ENCODE measurements at regions not wholly inside any gene's neighbourhood (a gene's known extent, or its start where the extent isn't known, plus 50 kb on each side); places are given as distances from the start of the nearest gene placed in this dataset.

- ChIA-PET CTCF (no interaction called here), POLR2A (no interaction called here)
- no peaks in the 10 kb centered on the region for H3K4me1 Mint-ChIP-seq (ENCODE audit: low read depth)
- DNase-seq (no peak), ATAC-seq (no peak)
- no peaks in the 10 kb centered on the region for H3K9me3 Mint-ChIP-seq (ENCODE audit: insufficient read depth)
- no peak overlapping the region for H3K4me3 Mint-ChIP-seq
- no peak overlapping the region for H3K27ac Mint-ChIP-seq
- H3K36me3 Mint-ChIP-seq (ENCODE audit: low read depth) = no peaks in the 10 kb centered on the region
- no peaks in the 10 kb centered on the region for H3K27me3 Mint-ChIP-seq (ENCODE audit: low read depth)
Measured at GRCh38 chr3:168653255-168653654, 557.5 kb upstream of the GOLIM4 start.

GRCh38 chr3:168648321-168648720 is 552.6 kb upstream of the GOLIM4 start:
- H3K4me3 Mint-ChIP-seq = no peak overlapping the region

DNA sequence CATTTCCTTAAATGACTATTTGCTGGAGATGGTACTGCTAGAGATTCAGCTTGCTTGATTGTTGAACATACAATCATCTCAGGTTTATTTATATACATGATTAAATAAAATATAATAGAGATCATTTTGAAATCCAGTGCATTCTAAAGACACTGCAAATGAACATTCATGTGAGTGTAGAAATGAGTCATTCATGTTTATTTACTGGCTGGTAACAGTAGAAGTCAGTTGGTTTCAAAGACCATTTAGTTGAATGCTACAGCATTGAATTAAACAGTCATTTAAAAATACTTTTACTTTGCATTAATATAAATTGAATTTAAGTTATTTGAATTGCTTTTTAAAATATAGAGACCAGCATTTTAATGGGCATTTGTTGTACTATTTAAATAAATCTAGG is 551.9 kb upstream of the GOLIM4 start:
- no peak overlapping the region for H3K27ac Mint-ChIP-seq
- no peak for ATAC-seq
- H3K36me3 Mint-ChIP-seq (ENCODE audit: low read depth) = no peaks in the 10 kb centered on the region
- CTCF ChIA-PET = no interaction called here
- H3K9me3 Mint-ChIP-seq (ENCODE audit: insufficient read depth) = no peaks in the 10 kb centered on the region
- DNase-seq = no peak
- no peaks in the 10 kb centered on the region for H3K4me1 Mint-ChIP-seq (ENCODE audit: low read depth)
- POLR2A ChIA-PET = no interaction called here
- no peak overlapping the region for H3K4me3 Mint-ChIP-seq
- H3K27me3 Mint-ChIP-seq (ENCODE audit: low read depth) = no peaks in the 10 kb centered on the region

More at GRCh38 chr3:168648321-168648720, 552.6 kb upstream of the GOLIM4 start:
- DNase-seq (no peak), ATAC-seq (no peak)
- CTCF ChIA-PET = no interaction called here
- no peaks in the 10 kb centered on the region for H3K27me3 Mint-ChIP-seq (ENCODE audit: low read depth)
- POLR2A ChIA-PET = no interaction called here
- H3K4me1 Mint-ChIP-seq (ENCODE audit: low read depth) = no peaks in the 10 kb centered on the region
- H3K9me3 Mint-ChIP-seq (ENCODE audit: insufficient read depth) = no peaks in the 10 kb centered on the region
- H3K27ac Mint-ChIP-seq = no peak overlapping the region
- H3K36me3 Mint-ChIP-seq (ENCODE audit: low read depth) = no peaks in the 10 kb centered on the region

- H3K4me1 Mint-ChIP-seq (ENCODE audit: low read depth) = no peaks in the 10 kb centered on the region
- H3K27me3 Mint-ChIP-seq (ENCODE audit: low read depth) = no peaks in the 10 kb centered on the region
- no peaks in the 10 kb centered on the region for H3K36me3 Mint-ChIP-seq (ENCODE audit: low read depth)
- ATAC-seq (no peak), DNase-seq (no peak)
- ChIA-PET CTCF (no interaction called here), POLR2A (no interaction called here)
- no peak overlapping the region for H3K4me3 Mint-ChIP-seq
- no peaks in the 10 kb centered on the region for H3K9me3 Mint-ChIP-seq (ENCODE audit: insufficient read depth)
- no peak overlapping the region for H3K27ac Mint-ChIP-seq
Measured at GRCh38 chr3:168645180-168645579, 549.5 kb upstream of the GOLIM4 start.

DNA sequence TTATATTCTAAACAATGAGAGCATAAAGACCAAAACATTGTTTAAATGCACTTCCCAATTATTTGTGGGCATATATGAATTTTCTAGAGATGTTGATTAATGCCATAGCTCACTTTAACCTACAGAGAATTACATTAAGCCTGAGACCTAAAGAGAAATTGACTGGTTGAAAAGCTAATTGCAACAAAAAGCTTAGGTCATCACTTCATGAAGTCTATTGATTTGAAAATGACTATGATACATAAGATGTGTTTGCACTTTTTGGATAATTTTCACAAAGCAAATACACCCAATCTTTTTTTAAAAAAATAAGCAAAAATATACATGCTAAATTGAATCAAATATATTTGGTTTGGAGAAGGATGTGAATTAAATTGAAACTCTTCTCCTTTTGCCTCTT is 532.8 kb upstream of the GOLIM4 start:
- no peaks in the 10 kb centered on the region for H3K27me3 Mint-ChIP-seq (ENCODE audit: low read depth)
- ATAC-seq = no peak
- H3K27ac Mint-ChIP-seq = no peak overlapping the region
- POLR2A ChIA-PET = no interaction called here
- no peaks in the 10 kb centered on the region for H3K4me1 Mint-ChIP-seq (ENCODE audit: low read depth)
- H3K36me3 Mint-ChIP-seq (ENCODE audit: low read depth) = no peaks in the 10 kb centered on the region
- CTCF ChIA-PET = no interaction called here
- H3K9me3 Mint-ChIP-seq (ENCODE audit: insufficient read depth) = no peaks in the 10 kb centered on the region
- no peak overlapping the region for H3K4me3 Mint-ChIP-seq
- DNase-seq = no peak

GRCh38 chr3:168625477-168625876 is 529.8 kb upstream of the GOLIM4 start:
- H3K36me3 Mint-ChIP-seq (ENCODE audit: low read depth) = no peaks in the 10 kb centered on the region
- ChIA-PET CTCF (no interaction called here), POLR2A (no interaction called here)
- ATAC-seq = no peak
- H3K4me1 Mint-ChIP-seq (ENCODE audit: low read depth) = no peaks in the 10 kb centered on the region
- no peak overlapping the region for H3K27ac Mint-ChIP-seq
- H3K9me3 Mint-ChIP-seq (ENCODE audit: insufficient read depth) = no peaks in the 10 kb centered on the region
- no peaks in the 10 kb centered on the region for H3K27me3 Mint-ChIP-seq (ENCODE audit: low read depth)
- no peak overlapping the region for H3K4me3 Mint-ChIP-seq
- DNase-seq = no peak

DNA sequence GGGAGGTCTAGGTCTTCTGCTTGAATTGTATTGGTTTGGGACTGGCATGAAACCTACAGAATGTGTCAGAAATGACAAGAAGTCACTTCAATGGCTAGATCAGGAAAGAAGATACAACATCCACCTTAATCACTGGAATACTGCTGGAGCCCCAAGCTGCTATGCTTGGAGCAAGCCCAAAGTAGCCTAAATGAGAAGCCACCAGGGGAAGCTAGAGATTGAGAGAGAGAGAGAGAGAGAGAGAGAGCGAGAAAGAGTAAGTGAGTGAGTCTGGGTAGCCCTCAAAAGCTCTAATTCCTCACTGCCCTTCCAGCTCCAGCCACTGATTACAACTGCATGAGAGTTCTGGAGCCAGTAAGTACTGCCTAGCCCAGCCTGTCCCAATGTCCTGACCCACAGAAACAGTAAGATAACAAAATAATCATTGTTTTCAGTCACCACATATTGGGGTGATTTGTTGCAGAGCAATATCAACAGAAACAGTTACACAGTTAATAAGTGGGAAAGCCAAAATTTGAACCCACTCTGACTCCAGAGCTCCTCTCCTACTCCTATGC is 529.2 kb upstream of the GOLIM4 start:
- no peaks in the 10 kb centered on the region for H3K36me3 Mint-ChIP-seq (ENCODE audit: low read depth)
- no peak for ATAC-seq
- no peak overlapping the region for H3K4me3 Mint-ChIP-seq
- H3K9me3 Mint-ChIP-seq (ENCODE audit: insufficient read depth) = no peaks in the 10 kb centered on the region
- ChIA-PET POLR2A (no interaction called here), CTCF (no interaction called here)
- H3K4me1 Mint-ChIP-seq (ENCODE audit: low read depth) = no peaks in the 10 kb centered on the region
- H3K27me3 Mint-ChIP-seq (ENCODE audit: low read depth) = no peaks in the 10 kb centered on the region
- DNase-seq = no peak
- H3K27ac Mint-ChIP-seq = no peak overlapping the region

DNA sequence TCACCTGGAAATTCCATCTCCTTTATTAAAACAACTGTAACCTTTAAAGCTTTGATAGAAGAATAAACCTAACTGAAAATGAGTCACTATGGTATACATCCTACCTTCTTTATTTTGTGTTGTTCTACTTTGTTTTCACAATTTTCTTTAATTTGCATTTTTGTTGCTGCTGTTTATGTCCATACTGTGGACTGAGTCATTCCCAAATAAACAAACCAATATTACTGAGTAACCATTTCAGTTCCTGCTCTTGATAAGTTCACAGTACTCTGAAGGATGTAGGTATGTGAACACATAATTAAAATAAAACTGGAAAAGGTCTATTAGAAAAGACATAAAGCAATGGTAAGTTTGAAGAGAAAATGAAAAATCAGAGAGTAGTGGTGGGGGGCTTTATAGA is 528.5 kb upstream of the GOLIM4 start:
- POLR2A ChIA-PET = no interaction called here

GRCh38 chr3:168622795-168623194 is 527.1 kb upstream of the GOLIM4 start:
- DNase-seq = no peak
- no peaks in the 10 kb centered on the region for H3K36me3 Mint-ChIP-seq (ENCODE audit: low read depth)
- no peak for ATAC-seq
- POLR2A ChIA-PET = no interaction called here
- no peaks in the 10 kb centered on the region for H3K4me1 Mint-ChIP-seq (ENCODE audit: low read depth)
- CTCF ChIA-PET = interaction anchor here (0.6 kb wide), 1 partner anchor 101 kb away, joined by 3 read pairs; no protein-coding TSS in a partner anchor
- H3K27ac Mint-ChIP-seq = no peak overlapping the region
- H3K27me3 Mint-ChIP-seq (ENCODE audit: low read depth) = no peaks in the 10 kb centered on the region
- H3K9me3 Mint-ChIP-seq (ENCODE audit: insufficient read depth) = no peaks in the 10 kb centered on the region
- no peak overlapping the region for H3K4me3 Mint-ChIP-seq

More for the DNA sequence above, 528.5 kb upstream of the GOLIM4 start:
- Mint-ChIP-seq H3K4me1 (ENCODE audit: low read depth) (no peaks in the 10 kb centered on the region), H3K9me3 (ENCODE audit: insufficient read depth) (no peaks in the 10 kb centered on the region), H3K4me3 (no peak overlapping the region), H3K27me3 (ENCODE audit: low read depth) (no peaks in the 10 kb centered on the region), H3K27ac (no peak overlapping the region), H3K36me3 (ENCODE audit: low read depth) (no peaks in the 10 kb centered on the region)
- CTCF ChIA-PET = no interaction called here
- no peak for ATAC-seq
- DNase-seq = no peak

GRCh38 chr3:168620854-168621253 is 525.1 kb upstream of the GOLIM4 start:
- no peak overlapping the region for H3K4me3 Mint-ChIP-seq
- no peaks in the 10 kb centered on the region for H3K27me3 Mint-ChIP-seq (ENCODE audit: low read depth)
- H3K27ac Mint-ChIP-seq = no peak overlapping the region
- no peaks in the 10 kb centered on the region for H3K36me3 Mint-ChIP-seq (ENCODE audit: low read depth)
- no peaks in the 10 kb centered on the region for H3K4me1 Mint-ChIP-seq (ENCODE audit: low read depth)
- no peaks in the 10 kb centered on the region for H3K9me3 Mint-ChIP-seq (ENCODE audit: insufficient read depth)
- no peak for ATAC-seq
- DNase-seq = no peak
- POLR2A ChIA-PET = no interaction called here
- CTCF ChIA-PET = no interaction called here

DNA sequence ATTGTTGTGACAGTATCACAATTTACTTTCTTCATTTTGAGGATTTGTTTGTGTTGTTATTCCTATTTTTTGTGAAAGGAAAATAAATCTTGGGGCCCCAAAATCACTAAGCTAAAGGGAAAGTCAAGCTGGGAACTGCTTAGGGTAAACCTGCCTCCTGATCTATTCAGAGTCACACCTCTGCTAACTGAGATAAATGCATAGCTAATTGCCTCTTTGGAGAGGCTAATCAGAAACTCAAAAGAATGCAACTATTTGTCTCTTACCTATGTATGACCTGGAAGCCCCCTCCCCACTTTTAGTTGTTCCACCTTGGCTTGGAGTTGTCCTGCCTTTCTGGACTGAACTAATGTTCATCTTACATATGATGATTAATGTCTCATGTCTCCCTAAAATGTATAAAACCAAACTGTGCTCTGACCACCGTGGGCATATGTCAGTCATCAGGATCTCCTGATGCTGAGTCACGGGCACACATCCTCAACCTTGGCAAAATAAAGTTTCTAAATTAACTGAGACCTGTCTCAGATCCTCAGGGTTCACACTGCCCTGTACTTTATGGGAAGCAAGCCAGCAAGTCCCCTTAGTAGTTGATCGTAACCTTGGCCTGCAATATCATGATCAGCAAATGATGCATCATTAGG is 523.2 kb upstream of the GOLIM4 start:
- Mint-ChIP-seq H3K36me3 (ENCODE audit: low read depth) (no peaks in the 10 kb centered on the region), H3K9me3 (ENCODE audit: insufficient read depth) (no peaks in the 10 kb centered on the region), H3K4me1 (ENCODE audit: low read depth) (no peaks in the 10 kb centered on the region), H3K4me3 (no peak overlapping the region), H3K27me3 (ENCODE audit: low read depth) (no peaks in the 10 kb centered on the region), H3K27ac (no peak overlapping the region)
- ChIA-PET POLR2A (no interaction called here), CTCF (no interaction called here)
- no peak for ATAC-seq
- no peak for DNase-seq

- DNase-seq (no peak), ATAC-seq (no peak)
- no peak overlapping the region for H3K27ac Mint-ChIP-seq
- no peak overlapping the region for H3K4me3 Mint-ChIP-seq
- POLR2A ChIA-PET = no interaction called here
- no peaks in the 10 kb centered on the region for H3K4me1 Mint-ChIP-seq (ENCODE audit: low read depth)
- no peaks in the 10 kb centered on the region for H3K36me3 Mint-ChIP-seq (ENCODE audit: low read depth)
- H3K9me3 Mint-ChIP-seq (ENCODE audit: insufficient read depth) = no peaks in the 10 kb centered on the region
- CTCF ChIA-PET = no interaction called here
- H3K27me3 Mint-ChIP-seq (ENCODE audit: low read depth) = no peaks in the 10 kb centered on the region
Measured at GRCh38 chr3:168617658-168618057, 521.9 kb upstream of the GOLIM4 start.

GRCh38 chr3:168616915-168617314 is 521.2 kb upstream of the GOLIM4 start:
- DNase-seq = no peak
- CTCF ChIA-PET = no interaction called here
- no peak overlapping the region for H3K4me3 Mint-ChIP-seq

More at GRCh38 chr3:168616915-168617314, 521.2 kb upstream of the GOLIM4 start:
- Mint-ChIP-seq H3K9me3 (ENCODE audit: insufficient read depth) (no peaks in the 10 kb centered on the region), H3K36me3 (ENCODE audit: low read depth) (no peaks in the 10 kb centered on the region), H3K4me1 (ENCODE audit: low read depth) (no peaks in the 10 kb centered on the region), H3K27ac (no peak overlapping the region), H3K27me3 (ENCODE audit: low read depth) (no peaks in the 10 kb centered on the region)
- POLR2A ChIA-PET = no interaction called here
- no peak for ATAC-seq

All from activated CD8-positive, alpha-beta T cell treated with anti-CD3 and anti-CD28 coated beads, Interleukin-2, amount 10 ng/mL, durations not matched to agents 7 days and 5 days (primary cell).